K562 (cell line): ENCODE measurements at regions not wholly inside any gene's neighbourhood (a gene's known extent, or its start where the extent isn't known, plus 50 kb on each side); places are given as distances from the start of the nearest gene placed in this dataset.

Experiments
- ATAC-seq: fragments of 200-7000 bp; cut with Tn5 transposase; 3 replicates; pipeline ENCODE4 v1.9.1; 2020; ENCODE audit warnings: moderate library complexity
- BruUV-seq: library from RNA; stranded (reverse); fragments of 400-500 nt; replicated peaks from 2 replicates; lab custom pipeline; 2021; lab: Mats Ljungman, UMichigan
- CTCF ChIA-PET: fragments of 300-600 bp; formaldehyde crosslinking; extraction: SDS; loops from one replicate; lab custom pipeline; 2021; ENCODE audit warnings: low intra/inter-chr PET ratio; lab: Yijun Ruan, JAX
- POLR2A ChIA-PET: fragments of 300-600, 350-650 bp; sonication (Branson Sonifier 250); formaldehyde crosslinking; extraction: SDS; loops from one replicate; lab custom pipeline; 2021; ENCODE audit warnings: antibody characterized with exemption, inconsistent platforms; lab: Yijun Ruan, JAX
- DNase-seq, 4 experiments: peaks; one replicate each; pipeline versions ENCODE4 v3.0.0 to v3.0.0-alpha.2; 2011 to 2018; ENCODE audit warnings: low spot score in 3 of 4, mixed read lengths in 3 of 4; ENCODE audit errors: extremely low read depth in 1 of 4
- FAIRE-seq: peaks from 2 replicates; lab custom pipeline; 2011; peaks lifted over from hg19 to GRCh38; lab: Jason Lieb, UNC
- H2AFZ ChIP-seq: 2 replicates; pipeline ENCODE4 v1.6.0; 2011; ENCODE audit warnings: low read depth, low read length, control low read depth, inconsistent platforms
- H3K27ac ChIP-seq: fragments of 200-600 bp; 3 replicates; pipeline ENCODE4 v1.8.0; 2011; ENCODE audit warnings: low read depth, mild to moderate bottlenecking, control low read depth, inconsistent platforms, low read length, moderate library complexity, mixed read lengths; ENCODE audit errors: extremely low read depth
- H3K27me3 ChIP-seq, 2 experiments: fragments of 300-600 bp in 1 of 2; 2 replicates in 1 of 2; 3 replicates in 1 of 2; pipeline versions ENCODE4 v1.6.0 to v1.8.0; 2011; ENCODE audit warnings: inconsistent platforms in 2 of 2, low read length in 2 of 2, mild to moderate bottlenecking in 1 of 2, mixed read lengths in 1 of 2, moderate library complexity in 1 of 2; ENCODE audit not compliant: control insufficient read depth in 2 of 2, insufficient read depth in 2 of 2
- H3K36me3 ChIP-seq: fragments of 300-600 bp; 3 replicates; pipeline ENCODE4 v1.8.0; 2011; ENCODE audit warnings: mild to moderate bottlenecking, low read length, inconsistent platforms; ENCODE audit not compliant: control insufficient read depth, insufficient read depth
- H3K4me1 ChIP-seq, 2 experiments: fragments of 200-600 bp in 1 of 2; replicated peaks in 1 of 2; 2 replicates in 1 of 2; 3 replicates in 1 of 2; pipeline versions ENCODE4 v1.5.1 to v1.8.0; 2011; ENCODE audit warnings: inconsistent platforms in 2 of 2, low read length in 2 of 2, mild to moderate bottlenecking in 1 of 2, mixed read lengths in 1 of 2, moderate library complexity in 1 of 2; ENCODE audit not compliant: control insufficient read depth in 2 of 2, insufficient read depth in 2 of 2
- H3K4me2 ChIP-seq: 2 replicates; pipeline ENCODE4 v1.6.1; 2011; ENCODE audit warnings: low read length, control low read depth, inconsistent platforms, mixed read lengths; ENCODE audit not compliant: insufficient read depth
- H3K4me3 ChIP-seq: fragments of 200-600 bp; sonication (generic), shearing (Covaris generic); 2 replicates; pipeline ENCODE4 v1.5.1; 2016; ENCODE audit warnings: control low read depth, inconsistent platforms
- H3K79me2 ChIP-seq: fragments of 200-600 bp; 3 replicates; pipeline ENCODE4 v1.8.0; 2011; ENCODE audit warnings: low read length, inconsistent platforms; ENCODE audit not compliant: control insufficient read depth, insufficient read depth
- H3K9ac ChIP-seq, 2 experiments: 2 replicates each; pipeline versions ENCODE4 v1.6.0 to v1.6.1; 2011; ENCODE audit warnings: low read depth in 2 of 2, low read length in 2 of 2, control low read depth in 1 of 2, inconsistent platforms in 1 of 2, mild to moderate bottlenecking in 1 of 2, mixed read lengths in 1 of 2; ENCODE audit not compliant: insufficient read depth in 1 of 2
- H3K9me1 ChIP-seq: one replicate; pipeline ENCODE4 v1.6.0; 2011; ENCODE audit warnings: inconsistent platforms, mild to moderate bottlenecking, low read length, moderate library complexity; ENCODE audit not compliant: control insufficient read depth, insufficient read depth
- H3K9me3 ChIP-seq: replicated peaks from 2 replicates; pipeline ENCODE4 v1.5.1; 2011; ENCODE audit warnings: low read depth, low read length, inconsistent platforms; ENCODE audit not compliant: control insufficient read depth, insufficient read depth
- H4K20me1 ChIP-seq: replicated peaks from 2 replicates; pipeline ENCODE4 v1.6.1; 2011; ENCODE audit warnings: low read length, inconsistent platforms, mixed read lengths; ENCODE audit not compliant: control insufficient read depth, insufficient read depth
- DIDO1 ChIP-seq: fragments of 450-650 bp; IDR thresholded peaks from 2 replicates; pipeline ENCODE4 v1.6.1; 2016; ENCODE audit warnings: low read depth, missing biosample characterization, missing genetic modification characterization
- DLX4 ChIP-seq: fragments of 250-450 bp; sonication (Bioruptor Pico); IDR thresholded peaks from 2 replicates; pipeline ENCODE4 v1.6.1; 2021; ENCODE audit warnings: mild to moderate bottlenecking
- E2F3 ChIP-seq: fragments of 250-450 bp; sonication (Bioruptor Pico); IDR thresholded peaks from 2 replicates; pipeline ENCODE4 v1.4.0; 2020; ENCODE audit warnings: mild to moderate bottlenecking
- EP400 ChIP-seq: fragments of 450-650 bp; IDR thresholded peaks from 2 replicates; pipeline ENCODE4 v1.6.1; 2017; ENCODE audit warnings: antibody characterized with exemption, mild to moderate bottlenecking, moderate library complexity
- EWSR1 ChIP-seq: fragments of 450-650 bp; IDR thresholded peaks from 2 replicates; pipeline ENCODE4 v1.6.1; 2018; ENCODE audit warnings: borderline replicate concordance, mild to moderate bottlenecking, low read depth, moderate library complexity; ENCODE audit not compliant: partially characterized antibody
- HDAC3 ChIP-seq: fragments of 450-650 bp; IDR thresholded peaks from 2 replicates; pipeline ENCODE4 v1.6.1; 2018; ENCODE audit warnings: borderline replicate concordance, mild to moderate bottlenecking, moderate library complexity; ENCODE audit not compliant: partially characterized antibody
- LARP7 ChIP-seq: fragments of 450-650 bp; IDR thresholded peaks from 2 replicates; pipeline ENCODE4 v1.6.1; 2016
- NFIC ChIP-seq: fragments of 450-650 bp; IDR thresholded peaks from 2 replicates; pipeline ENCODE4 v1.6.1; 2017; ENCODE audit warnings: mild to moderate bottlenecking, inconsistent platforms
- NR0B1 ChIP-seq: fragments of 450-650 bp; IDR thresholded peaks from one replicate; pipeline ENCODE4 v1.6.1; 2018; ENCODE audit warnings: mild to moderate bottlenecking, moderate library complexity; ENCODE audit not compliant: partially characterized antibody
- NRF1 ChIP-seq, 2 experiments: fragments of 450-650 bp; IDR thresholded peaks in 1 of 2; conservative IDR thresholded peaks in 1 of 2; 2 replicates each; pipeline ENCODE4 v1.6.1; 2014; ENCODE audit warnings: mild to moderate bottlenecking in 2 of 2
- PKNOX1 ChIP-seq: fragments of 450-650 bp; IDR thresholded peaks from 2 replicates; pipeline ENCODE4 v1.6.1; 2016
- RBBP5 ChIP-seq: fragments of 200-600 bp; sonication (generic); IDR thresholded peaks from 2 replicates; pipeline ENCODE4 v1.6.1; 2012; ENCODE audit warnings: borderline replicate concordance, mild to moderate bottlenecking, low read length, control low read depth, inconsistent platforms; ENCODE audit not compliant: insufficient read depth, poor library complexity, severe bottlenecking
- SRSF9 ChIP-seq: fragments of 200-400 bp; formaldehyde crosslinking; IDR thresholded peaks from 2 replicates; pipeline ENCODE4 v1.6.1; 2017; ENCODE audit warnings: low read depth, low read length, borderline replicate concordance
- TEAD2 ChIP-seq: fragments of 450-650 bp; IDR thresholded peaks from 2 replicates; pipeline ENCODE4 v1.6.1; 2016; ENCODE audit warnings: missing genetic modification characterization, control low read depth, missing compliant biosample characterization
- UBTF ChIP-seq, 2 experiments: IDR thresholded peaks; 2 replicates each; pipeline ENCODE4 v1.6.1; 2012; ENCODE audit warnings: improper control_type of control experiment in 2 of 2, low read depth in 2 of 2, low read length in 2 of 2, borderline replicate concordance in 1 of 2
- ZNF696 ChIP-seq: fragments of 250-450 bp; sonication (Bioruptor Pico); conservative IDR thresholded peaks from 2 replicates; pipeline ENCODE4 v1.4.0; 2020; ENCODE audit warnings: mild to moderate bottlenecking, moderate library complexity
- WGBS: fragments of 100-300 bp; shearing (Covaris generic); methylation state at CpG from one replicate; pipeline ENCODE4 v1.1.6; 2016; ENCODE audit warnings: low coverage, mixed read lengths; ENCODE audit not compliant: insufficient coverage; ENCODE audit errors: missing lambda C conversion rate; 5-methylcytosine and 5-hydroxymethylcytosine counted together
- in situ Hi-C: fragments of 300-500 bp; cut with MboI; formaldehyde crosslinking; loops from 4 replicates; pipeline ENCODE4 v1.15.0; 2018; ENCODE audit warnings: inconsistent platforms, mixed read lengths
- intact Hi-C: fragments of 100-400 bp; cut with micrococcal nuclease; formaldehyde crosslinking; loops from 2 replicates; pipeline ENCODE4 v1.14.2; 2022

GRCh38 chr3:103388214-103388613, 953.4 kb downstream of the ZPLD1 start:
- H4K20me1 ChIP-seq: no peaks in the 10 kb centered on the region
- no peaks in the 10 kb centered on the region for H3K79me2 ChIP-seq
- intact Hi-C loops: no loop called here
- in situ Hi-C loops: no loop called here
- ChIA-PET POLR2A (no interaction called here), CTCF (no interaction called here)
- no peak for ATAC-seq
- no peaks in the 10 kb centered on the region for H3K27me3 ChIP-seq
- H3K4me3 ChIP-seq: no peak overlapping the region
- H3K9me1 ChIP-seq: no peaks in the 10 kb centered on the region
- no peak for FAIRE-seq
- no TSS peak for BruUV-seq
- no peak overlapping the region for H3K27ac ChIP-seq
- no peak overlapping the region for H3K4me2 ChIP-seq
- no peaks in the 10 kb centered on the region for H3K9me3 ChIP-seq
- no peaks in the 10 kb centered on the region for H3K36me3 ChIP-seq
- no peak for DNase-seq
- no peak overlapping the region for H2AFZ ChIP-seq
- no peak overlapping the region for H3K9ac ChIP-seq
- WGBS: 0% methylated on average over 2 of the region's 2 CpGs
- no peaks in the 10 kb centered on the region for H3K4me1 ChIP-seq
- no peak for TF ChIP-seq NR0B1
- TF ChIP-seq NRF1 (conservative IDR thresholded peaks at IDR 0.05 in 1 of 2, IDR thresholded peaks at IDR 0.05 in 1 of 2): no peak
- no peak for TF ChIP-seq DLX4 (CRISPR knock-in tag)
- TF ChIP-seq SRSF9: no peak
- no peak for TF ChIP-seq E2F3 (CRISPR knock-in tag)
- TF ChIP-seq EWSR1: no peak
- TF ChIP-seq LARP7: no peak
- TF ChIP-seq EP400: no peak
- TF ChIP-seq ZNF696 (CRISPR knock-in tag): no peak
- TF ChIP-seq DIDO1 (tag): no peak
- no peak for TF ChIP-seq TEAD2 (tag)
- no peak for TF ChIP-seq PKNOX1
- no peak for TF ChIP-seq NFIC
- TF ChIP-seq HDAC3: no peak
- no peak for TF ChIP-seq UBTF (IDR thresholded peaks at IDR 0.05; ENCODE audit: borderline replicate concordance in 1 of 2, low read depth in 2 of 2, low read length in 2 of 2)
- TF ChIP-seq RBBP5: no peak
